ENCODE measurements at regions not wholly inside any gene's neighbourhood (a gene's known extent, or its start where the extent isn't known, plus 50 kb on each side); places are given as distances from the start of the nearest gene placed in this dataset.

DNA sequence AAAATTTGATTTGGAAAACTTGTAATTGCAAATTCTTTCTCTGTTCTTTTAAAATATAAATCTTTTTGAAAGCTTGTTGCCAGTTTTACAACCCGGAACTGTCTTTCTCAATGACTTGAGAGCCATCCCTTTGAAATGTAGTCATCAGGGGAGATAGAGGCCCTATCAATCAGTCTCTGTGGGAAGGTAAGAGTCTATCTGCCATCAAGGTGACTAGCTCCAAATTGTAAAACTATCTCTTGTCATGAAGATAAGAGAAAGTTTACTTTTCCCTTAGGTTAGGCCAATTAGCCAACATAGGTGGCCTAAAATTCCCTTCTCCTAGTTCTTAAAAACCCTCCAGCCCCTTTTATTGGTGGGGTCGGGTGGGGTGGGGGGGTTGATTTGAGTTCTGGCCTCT, 469.1 kb upstream of the IRAK1BP1 start:
- TF ChIP-seq EP300 (IDR thresholded peaks at IDR 0.05; ENCODE audit: borderline replicate concordance) (no peak), RAD21 (IDR thresholded peaks at IDR 0.05; ENCODE audit: low read depth) (no peak), MAX (IDR thresholded peaks at IDR 0.05) (no peak), TEAD4 (IDR thresholded peaks at IDR 0.05) (no peak), EGR1 (IDR thresholded peaks at IDR 0.05) (no peak), NFIC (IDR thresholded peaks at IDR 0.05) (no peak), TCF12 (IDR thresholded peaks at IDR 0.05; ENCODE audit: low read depth) (no peak), TAF1 (IDR thresholded peaks at IDR 0.05; ENCODE audit: low read depth) (no peak), YY1 (IDR thresholded peaks at IDR 0.05; ENCODE audit: low read depth) (no peak), CEBPB (IDR thresholded peaks at IDR 0.05) (no peak), USF1 (IDR thresholded peaks at IDR 0.05) (no peak), FOXM1 (IDR thresholded peaks at IDR 0.05; ENCODE audit: borderline replicate concordance, low read depth) (no peak), CREB1 (IDR thresholded peaks at IDR 0.05; ENCODE audit: low read depth) (no peak), ZBTB7A (IDR thresholded peaks at IDR 0.05; ENCODE audit: low read depth) (no peak)
- TF ChIP-seq, protein P1, sequence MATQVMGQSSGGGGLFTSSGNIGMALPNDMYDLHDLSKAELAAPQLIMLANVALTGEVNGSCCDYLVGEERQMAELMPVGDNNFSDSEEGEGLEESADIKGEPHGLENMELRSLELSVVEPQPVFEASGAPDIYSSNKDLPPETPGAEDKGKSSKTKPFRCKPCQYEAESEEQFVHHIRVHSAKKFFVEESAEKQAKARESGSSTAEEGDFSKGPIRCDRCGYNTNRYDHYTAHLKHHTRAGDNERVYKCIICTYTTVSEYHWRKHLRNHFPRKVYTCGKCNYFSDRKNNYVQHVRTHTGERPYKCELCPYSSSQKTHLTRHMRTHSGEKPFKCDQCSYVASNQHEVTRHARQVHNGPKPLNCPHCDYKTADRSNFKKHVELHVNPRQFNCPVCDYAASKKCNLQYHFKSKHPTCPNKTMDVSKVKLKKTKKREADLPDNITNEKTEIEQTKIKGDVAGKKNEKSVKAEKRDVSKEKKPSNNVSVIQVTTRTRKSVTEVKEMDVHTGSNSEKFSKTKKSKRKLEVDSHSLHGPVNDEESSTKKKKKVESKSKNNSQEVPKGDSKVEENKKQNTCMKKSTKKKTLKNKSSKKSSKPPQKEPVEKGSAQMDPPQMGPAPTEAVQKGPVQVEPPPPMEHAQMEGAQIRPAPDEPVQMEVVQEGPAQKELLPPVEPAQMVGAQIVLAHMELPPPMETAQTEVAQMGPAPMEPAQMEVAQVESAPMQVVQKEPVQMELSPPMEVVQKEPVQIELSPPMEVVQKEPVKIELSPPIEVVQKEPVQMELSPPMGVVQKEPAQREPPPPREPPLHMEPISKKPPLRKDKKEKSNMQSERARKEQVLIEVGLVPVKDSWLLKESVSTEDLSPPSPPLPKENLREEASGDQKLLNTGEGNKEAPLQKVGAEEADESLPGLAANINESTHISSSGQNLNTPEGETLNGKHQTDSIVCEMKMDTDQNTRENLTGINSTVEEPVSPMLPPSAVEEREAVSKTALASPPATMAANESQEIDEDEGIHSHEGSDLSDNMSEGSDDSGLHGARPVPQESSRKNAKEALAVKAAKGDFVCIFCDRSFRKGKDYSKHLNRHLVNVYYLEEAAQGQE (IDR thresholded peaks at IDR 0.05; ENCODE audit: low read depth), result no peak

DNA sequence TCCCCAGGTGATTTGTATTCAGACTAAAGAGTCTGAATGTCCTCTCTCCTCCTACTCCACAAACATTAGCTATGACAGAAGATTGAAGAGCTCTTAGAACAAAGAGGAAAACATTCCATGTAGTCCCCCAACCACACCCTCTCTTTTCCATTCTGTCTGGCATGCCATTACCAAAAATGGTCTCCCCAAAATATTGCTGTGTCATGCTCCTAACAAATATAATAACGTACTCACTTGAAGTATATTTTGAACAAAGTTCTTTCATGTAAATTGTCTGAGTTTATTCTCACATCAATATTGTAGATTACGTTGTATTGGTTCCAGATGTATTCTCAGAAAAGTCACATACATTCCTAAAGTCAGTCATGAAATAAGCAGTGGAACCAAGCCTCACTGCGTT, 467.3 kb upstream of the IRAK1BP1 start:
- TF ChIP-seq TCF12 (IDR thresholded peaks at IDR 0.05; ENCODE audit: low read depth), result no peak
- no peak for TF ChIP-seq EP300 (IDR thresholded peaks at IDR 0.05; ENCODE audit: borderline replicate concordance)
- TF ChIP-seq MAX (IDR thresholded peaks at IDR 0.05), result no peak

- TF ChIP-seq FOXM1 (IDR thresholded peaks at IDR 0.05; ENCODE audit: borderline replicate concordance, low read depth) (no peak), MAX (IDR thresholded peaks at IDR 0.05) (no peak), CEBPB (IDR thresholded peaks at IDR 0.05) (no peak), EP300 (IDR thresholded peaks at IDR 0.05; ENCODE audit: borderline replicate concordance) (no peak), TEAD4 (IDR thresholded peaks at IDR 0.05) (no peak), TAF1 (IDR thresholded peaks at IDR 0.05; ENCODE audit: low read depth) (no peak), EGR1 (IDR thresholded peaks at IDR 0.05) (no peak)
- TF ChIP-seq, protein P1 (IDR thresholded peaks at IDR 0.05; ENCODE audit: low read depth), result no peak
These were observed 440.0 kb upstream of the IRAK1BP1 start for GRCh38 chr6:78427386-78427785.

GRCh38 chr6:78430521-78430920, 436.8 kb upstream of the IRAK1BP1 start:
- TF ChIP-seq RAD21 (IDR thresholded peaks at IDR 0.05; ENCODE audit: low read depth) (no peak), FOXM1 (IDR thresholded peaks at IDR 0.05; ENCODE audit: borderline replicate concordance, low read depth) (no peak), USF1 (IDR thresholded peaks at IDR 0.05) (no peak), TCF12 (IDR thresholded peaks at IDR 0.05; ENCODE audit: low read depth) (no peak), EGR1 (IDR thresholded peaks at IDR 0.05) (no peak), MAX (IDR thresholded peaks at IDR 0.05) (no peak), TEAD4 (IDR thresholded peaks at IDR 0.05) (no peak), EP300 (IDR thresholded peaks at IDR 0.05; ENCODE audit: borderline replicate concordance) (no peak), TAF1 (IDR thresholded peaks at IDR 0.05; ENCODE audit: low read depth) (no peak), NFIC (IDR thresholded peaks at IDR 0.05) (no peak), CREB1 (IDR thresholded peaks at IDR 0.05; ENCODE audit: low read depth) (no peak), CEBPB (IDR thresholded peaks at IDR 0.05) (no peak)
- TF ChIP-seq, protein P1 (IDR thresholded peaks at IDR 0.05; ENCODE audit: low read depth), result no peak

All from Ishikawa (cell line).